HL-60 (cell line): ENCODE measurements at regions not wholly inside any gene's neighbourhood (a gene's known extent, or its start where the extent isn't known, plus 50 kb on each side); places are given as distances from the start of the nearest gene placed in this dataset.

ENCODE experiments used
- CTCF ChIP-seq: IDR thresholded peaks from one replicate; pipeline ENCODE4 v1.5.1; 2011; ENCODE audit warnings: low read length, control low read depth, inconsistent platforms; ENCODE audit not compliant: insufficient read depth
- GABPA ChIP-seq: IDR thresholded peaks from 2 replicates; pipeline ENCODE4 v1.6.1; 2012; ENCODE audit warnings: low read depth
- POLR2AphosphoS5 ChIP-seq: IDR thresholded peaks from 2 replicates; pipeline ENCODE4 v1.6.1; 2012; ENCODE audit warnings: low read depth
- REST ChIP-seq: IDR thresholded peaks from 2 replicates; pipeline ENCODE4 v1.6.1; 2012; ENCODE audit warnings: low read depth; ENCODE audit not compliant: insufficient replicate concordance
- SPI1 ChIP-seq: IDR thresholded peaks from 2 replicates; pipeline ENCODE4 v1.6.1; 2012; ENCODE audit warnings: low read depth, mild to moderate bottlenecking, borderline replicate concordance

GRCh38 chr3:161576714-161577510, 80.3 kb downstream of the OTOL1 start:
- TF ChIP-seq CTCF (no peak), REST (no peak), POLR2AphosphoS5 (no peak), GABPA (no peak), SPI1 (no peak)
